ENCODE measurements at regions not wholly inside any gene's neighbourhood (a gene's known extent, or its start where the extent isn't known, plus 50 kb on each side); places are given as distances from the start of the nearest gene placed in this dataset.

- TF ChIP-seq CTCF (conservative IDR thresholded peaks at IDR 0.05; ENCODE audit: low read depth, low read length) (no peak), POLR2A (IDR thresholded peaks at IDR 0.05; ENCODE audit: low read depth, low read length) (no peak), MAZ (IDR thresholded peaks at IDR 0.05; ENCODE audit: borderline replicate concordance, low read depth, low read length) (no peak)
These were observed 335.3 kb upstream of the NOCT start for GRCh38 chr4:138680256-138680655.
